Loucy (cell line): ENCODE measurements at regions not wholly inside any gene's neighbourhood (a gene's known extent, or its start where the extent isn't known, plus 50 kb on each side); places are given as distances from the start of the nearest gene placed in this dataset.

Experiments
- EZH2phosphoT487 ChIP-seq: fragments of 200-600 bp; IDR thresholded peaks from 2 replicates; pipeline ENCODE4 v1.6.1; 2018; ENCODE audit warnings: antibody characterized with exemption, mild to moderate bottlenecking, moderate library complexity, borderline replicate concordance
- TF ChIP-seq, protein P1 (sequence below): fragments of 200-600 bp; sonication (generic); conservative IDR thresholded peaks from 2 replicates; pipeline ENCODE4 v1.5.1; 2014; ENCODE audit warnings: mild to moderate bottlenecking, antibody characterized with exemption, low read length

DNA sequence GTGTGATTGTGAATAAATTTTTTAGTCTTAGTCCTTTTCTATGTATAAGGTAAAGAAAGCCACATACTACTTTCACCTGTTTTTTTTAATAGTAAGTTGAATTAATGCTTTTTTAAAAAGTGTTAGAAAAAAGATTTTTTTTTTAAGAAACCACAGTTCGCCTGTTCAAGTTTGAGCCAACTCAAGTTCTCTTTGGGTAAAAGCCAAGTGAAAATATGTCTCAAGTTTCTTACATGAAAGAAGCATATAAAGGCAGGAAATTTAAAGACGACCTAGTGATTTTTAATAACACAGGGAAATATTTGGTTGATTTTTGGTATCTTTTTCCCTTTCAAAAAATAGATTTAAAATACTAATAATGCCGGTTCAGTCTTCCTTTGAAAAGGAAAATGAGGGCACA, 369.9 kb upstream of the NR3C2 start:
- TF ChIP-seq, protein P1, sequence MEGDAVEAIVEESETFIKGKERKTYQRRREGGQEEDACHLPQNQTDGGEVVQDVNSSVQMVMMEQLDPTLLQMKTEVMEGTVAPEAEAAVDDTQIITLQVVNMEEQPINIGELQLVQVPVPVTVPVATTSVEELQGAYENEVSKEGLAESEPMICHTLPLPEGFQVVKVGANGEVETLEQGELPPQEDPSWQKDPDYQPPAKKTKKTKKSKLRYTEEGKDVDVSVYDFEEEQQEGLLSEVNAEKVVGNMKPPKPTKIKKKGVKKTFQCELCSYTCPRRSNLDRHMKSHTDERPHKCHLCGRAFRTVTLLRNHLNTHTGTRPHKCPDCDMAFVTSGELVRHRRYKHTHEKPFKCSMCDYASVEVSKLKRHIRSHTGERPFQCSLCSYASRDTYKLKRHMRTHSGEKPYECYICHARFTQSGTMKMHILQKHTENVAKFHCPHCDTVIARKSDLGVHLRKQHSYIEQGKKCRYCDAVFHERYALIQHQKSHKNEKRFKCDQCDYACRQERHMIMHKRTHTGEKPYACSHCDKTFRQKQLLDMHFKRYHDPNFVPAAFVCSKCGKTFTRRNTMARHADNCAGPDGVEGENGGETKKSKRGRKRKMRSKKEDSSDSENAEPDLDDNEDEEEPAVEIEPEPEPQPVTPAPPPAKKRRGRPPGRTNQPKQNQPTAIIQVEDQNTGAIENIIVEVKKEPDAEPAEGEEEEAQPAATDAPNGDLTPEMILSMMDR: no peak
- TF ChIP-seq EZH2phosphoT487: no peak
